ENCODE measurements at regions not wholly inside any gene's neighbourhood (a gene's known extent, or its start where the extent isn't known, plus 50 kb on each side); places are given as distances from the start of the nearest gene placed in this dataset.

GRCh38 chr5:120155873-120156272, 308.2 kb upstream of the PRR16 start:
- H3K4me2 ChIP-seq (ENCODE audit: low read length): no peak overlapping the region
- H3K9ac ChIP-seq (ENCODE audit: low read length): no peak overlapping the region
- H3K27me3 ChIP-seq (ENCODE audit: insufficient read depth, low read length): no peaks in the 10 kb centered on the region
- H2BK5ac ChIP-seq (ENCODE audit: low read depth, low read length, poor library complexity): no peak overlapping the region
- no peaks in the 10 kb centered on the region for H3K4me1 ChIP-seq (ENCODE audit: control insufficient read depth in 1 of 2, insufficient read depth in 2 of 2, low read length in 2 of 2)
- no peak overlapping the region for H3K14ac ChIP-seq (ENCODE audit: low read length)
- no peak overlapping the region for H3K27ac ChIP-seq (ENCODE audit: low read depth, low read length)
- DNase-seq: no peak
- H2AFZ ChIP-seq (ENCODE audit: insufficient read depth, low read length, poor library complexity): no peak overlapping the region
- no CpG with 5 or more reads among the region's 1 CpG for WGBS (ENCODE audit: extremely low coverage, insufficient coverage, insufficient read length)
- H2BK12ac ChIP-seq (ENCODE audit: low read length): no peak overlapping the region
- H3K4ac ChIP-seq (ENCODE audit: low read depth, low read length): no peak overlapping the region
- no peak overlapping the region for H4K12ac ChIP-seq (ENCODE audit: low read depth, low read length)
- H3K18ac ChIP-seq (ENCODE audit: low read length): no peak overlapping the region
- H3K36me3 ChIP-seq (ENCODE audit: control insufficient read depth in 1 of 2, insufficient read depth in 2 of 2, low read length in 2 of 2): no peaks in the 10 kb centered on the region
- no peak overlapping the region for H4K8ac ChIP-seq (ENCODE audit: low read depth, low read length)
- no peak overlapping the region for H4K91ac ChIP-seq (ENCODE audit: low read depth, low read length)
- H3K9me3 ChIP-seq (ENCODE audit: insufficient read depth, low read depth, low read length): no peaks in the 10 kb centered on the region
- H3K79me2 ChIP-seq (ENCODE audit: control insufficient read depth, insufficient read depth, low read length, poor library complexity): no peaks in the 10 kb centered on the region
- no peak overlapping the region for H2AK5ac ChIP-seq (ENCODE audit: low read length)
- H3K23ac ChIP-seq (ENCODE audit: low read length): no peak overlapping the region
- H3K79me1 ChIP-seq (ENCODE audit: low read length): no peaks in the 10 kb centered on the region
- H3K4me3 ChIP-seq (ENCODE audit: low read depth, low read length): no peak overlapping the region
- no peak overlapping the region for H2BK120ac ChIP-seq (ENCODE audit: insufficient read depth, low read length, poor library complexity)

GRCh38 chr5:120158211-120158610, 305.9 kb upstream of the PRR16 start:
- H3K23ac ChIP-seq (ENCODE audit: low read length): no peak overlapping the region
- H3K4me2 ChIP-seq (ENCODE audit: low read length): no peak overlapping the region
- H3K4me3 ChIP-seq (ENCODE audit: low read depth, low read length): no peak overlapping the region
- no peak overlapping the region for H4K91ac ChIP-seq (ENCODE audit: low read depth, low read length)
- H2AK5ac ChIP-seq (ENCODE audit: low read length): no peak overlapping the region
- H2BK5ac ChIP-seq (ENCODE audit: low read depth, low read length, poor library complexity): no peak overlapping the region
- no peak overlapping the region for H2BK12ac ChIP-seq (ENCODE audit: low read length)
- no peaks in the 10 kb centered on the region for H3K27me3 ChIP-seq (ENCODE audit: insufficient read depth, low read length)
- WGBS (ENCODE audit: extremely low coverage, insufficient coverage, insufficient read length): no CpG with 5 or more reads among the region's 1 CpG
- H2BK120ac ChIP-seq (ENCODE audit: insufficient read depth, low read length, poor library complexity): no peak overlapping the region
- H3K4me1 ChIP-seq (ENCODE audit: control insufficient read depth in 1 of 2, insufficient read depth in 2 of 2, low read length in 2 of 2): no peaks in the 10 kb centered on the region
- no peak overlapping the region for H3K18ac ChIP-seq (ENCODE audit: low read length)
- no peaks in the 10 kb centered on the region for H3K79me1 ChIP-seq (ENCODE audit: low read length)
- H3K14ac ChIP-seq (ENCODE audit: low read length): no peak overlapping the region
- no peak overlapping the region for H2AFZ ChIP-seq (ENCODE audit: insufficient read depth, low read length, poor library complexity)
- no peaks in the 10 kb centered on the region for H3K79me2 ChIP-seq (ENCODE audit: control insufficient read depth, insufficient read depth, low read length, poor library complexity)
- H4K8ac ChIP-seq (ENCODE audit: low read depth, low read length): no peak overlapping the region
- DNase-seq: no peak
- H3K27ac ChIP-seq (ENCODE audit: low read depth, low read length): no peak overlapping the region
- no peak overlapping the region for H4K12ac ChIP-seq (ENCODE audit: low read depth, low read length)
- H3K9ac ChIP-seq (ENCODE audit: low read length): no peak overlapping the region
- no peak overlapping the region for H3K4ac ChIP-seq (ENCODE audit: low read depth, low read length)
- no peaks in the 10 kb centered on the region for H3K9me3 ChIP-seq (ENCODE audit: insufficient read depth, low read depth, low read length)
- no peaks in the 10 kb centered on the region for H3K36me3 ChIP-seq (ENCODE audit: control insufficient read depth in 1 of 2, insufficient read depth in 2 of 2, low read length in 2 of 2)

GRCh38 chr5:120159155-120159554, 304.9 kb upstream of the PRR16 start:
- Histone ChIP-seq H3K9ac (ENCODE audit: low read length) (no peak overlapping the region), H3K18ac (ENCODE audit: low read length) (no peak overlapping the region), H3K27me3 (ENCODE audit: insufficient read depth, low read length) (no peaks in the 10 kb centered on the region), H4K8ac (ENCODE audit: low read depth, low read length) (no peak overlapping the region), H3K79me2 (ENCODE audit: control insufficient read depth, insufficient read depth, low read length, poor library complexity) (no peaks in the 10 kb centered on the region), H2AK5ac (ENCODE audit: low read length) (no peak overlapping the region), H4K91ac (ENCODE audit: low read depth, low read length) (no peak overlapping the region), H3K79me1 (ENCODE audit: low read length) (no peaks in the 10 kb centered on the region), H3K9me3 (ENCODE audit: insufficient read depth, low read depth, low read length) (no peaks in the 10 kb centered on the region), H3K36me3 (ENCODE audit: control insufficient read depth in 1 of 2, insufficient read depth in 2 of 2, low read length in 2 of 2) (no peaks in the 10 kb centered on the region), H2BK5ac (ENCODE audit: low read depth, low read length, poor library complexity) (no peak overlapping the region), H3K4ac (ENCODE audit: low read depth, low read length) (no peak overlapping the region), H3K4me3 (ENCODE audit: low read depth, low read length) (no peak overlapping the region), H4K12ac (ENCODE audit: low read depth, low read length) (no peak overlapping the region), H2BK12ac (ENCODE audit: low read length) (no peak overlapping the region), H3K4me2 (ENCODE audit: low read length) (no peak overlapping the region), H3K14ac (ENCODE audit: low read length) (no peak overlapping the region), H3K4me1 (ENCODE audit: control insufficient read depth in 1 of 2, insufficient read depth in 2 of 2, low read length in 2 of 2) (no peaks in the 10 kb centered on the region), H2BK120ac (ENCODE audit: insufficient read depth, low read length, poor library complexity) (no peak overlapping the region), H3K23ac (ENCODE audit: low read length) (no peak overlapping the region), H2AFZ (ENCODE audit: insufficient read depth, low read length, poor library complexity) (no peak overlapping the region), H3K27ac (ENCODE audit: low read depth, low read length) (no peak overlapping the region)
- DNase-seq: no peak
- no CpG with 5 or more reads among the region's 3 CpGs for whole genome bisulfite sequencing (ENCODE audit: extremely low coverage, insufficient coverage, insufficient read length)

GRCh38 chr5:120160124-120160895, 303.8 kb upstream of the PRR16 start:
- Histone ChIP-seq H3K4ac (ENCODE audit: low read depth, low read length) (no peak overlapping the region), H3K79me2 (ENCODE audit: control insufficient read depth, insufficient read depth, low read length, poor library complexity) (no peaks in the 10 kb centered on the region), H3K4me3 (ENCODE audit: low read depth, low read length) (no peak overlapping the region)

More at GRCh38 chr5:120160124-120160895, 303.8 kb upstream of the PRR16 start:
- no peak overlapping the region for H3K4me2 ChIP-seq (ENCODE audit: low read length)
- H2BK5ac ChIP-seq (ENCODE audit: low read depth, low read length, poor library complexity): no peak overlapping the region
- H3K9me3 ChIP-seq (ENCODE audit: insufficient read depth, low read depth, low read length): no peaks in the 10 kb centered on the region
- H3K27me3 ChIP-seq (ENCODE audit: insufficient read depth, low read length): no peaks in the 10 kb centered on the region
- no peak overlapping the region for H3K23ac ChIP-seq (ENCODE audit: low read length)
- H3K18ac ChIP-seq (ENCODE audit: low read length): no peak overlapping the region
- H2BK120ac ChIP-seq (ENCODE audit: insufficient read depth, low read length, poor library complexity): no peak overlapping the region
- no peak overlapping the region for H4K91ac ChIP-seq (ENCODE audit: low read depth, low read length)
- DNase-seq: no peak
- no peak overlapping the region for H2BK12ac ChIP-seq (ENCODE audit: low read length)
- no peaks in the 10 kb centered on the region for H3K79me1 ChIP-seq (ENCODE audit: low read length)
- H3K9ac ChIP-seq (ENCODE audit: low read length): no peak overlapping the region
- no peaks in the 10 kb centered on the region for H3K36me3 ChIP-seq (ENCODE audit: control insufficient read depth in 1 of 2, insufficient read depth in 2 of 2, low read length in 2 of 2)
- H4K12ac ChIP-seq (ENCODE audit: low read depth, low read length): no peak overlapping the region
- no CpG with 5 or more reads among the region's 4 CpGs for WGBS (ENCODE audit: extremely low coverage, insufficient coverage, insufficient read length)
- no peak overlapping the region for H3K27ac ChIP-seq (ENCODE audit: low read depth, low read length)
- no peak overlapping the region for H2AK5ac ChIP-seq (ENCODE audit: low read length)
- H2AFZ ChIP-seq (ENCODE audit: insufficient read depth, low read length, poor library complexity): no peak overlapping the region
- no peaks in the 10 kb centered on the region for H3K4me1 ChIP-seq (ENCODE audit: control insufficient read depth in 1 of 2, insufficient read depth in 2 of 2, low read length in 2 of 2)
- H4K8ac ChIP-seq (ENCODE audit: low read depth, low read length): no peak overlapping the region
- no peak overlapping the region for H3K14ac ChIP-seq (ENCODE audit: low read length)

Measured in trophoblast cell (in vitro differentiated cells and primary cell).